GM18498 (cell line): ENCODE measurements at regions not wholly inside any gene's neighbourhood (a gene's known extent, or its start where the extent isn't known, plus 50 kb on each side); places are given as distances from the start of the nearest gene placed in this dataset.
"Not testable (repeated sequence)": the region's sequence is repeated elsewhere in the genome, so short reads cannot be mapped to it uniquely, and the experiment has no call there.

ENCODE experiments used
- ATAC-seq: cut with Tn5 transposase; IDR thresholded peaks from one replicate; pipeline ENCODE4 v1.9.1; 2021; ENCODE audit warnings: mild to moderate bottlenecking, moderate library complexity; ENCODE audit not compliant: unreplicated experiment

GRCh38 chr1:83060221-83060620 lies 938.7 kb downstream of the TTLL7 start:
- no peak for ATAC-seq

- ATAC-seq = no peak
These were observed 940.6 kb downstream of the TTLL7 start for GRCh38 chr1:83058327-83058726.

DNA sequence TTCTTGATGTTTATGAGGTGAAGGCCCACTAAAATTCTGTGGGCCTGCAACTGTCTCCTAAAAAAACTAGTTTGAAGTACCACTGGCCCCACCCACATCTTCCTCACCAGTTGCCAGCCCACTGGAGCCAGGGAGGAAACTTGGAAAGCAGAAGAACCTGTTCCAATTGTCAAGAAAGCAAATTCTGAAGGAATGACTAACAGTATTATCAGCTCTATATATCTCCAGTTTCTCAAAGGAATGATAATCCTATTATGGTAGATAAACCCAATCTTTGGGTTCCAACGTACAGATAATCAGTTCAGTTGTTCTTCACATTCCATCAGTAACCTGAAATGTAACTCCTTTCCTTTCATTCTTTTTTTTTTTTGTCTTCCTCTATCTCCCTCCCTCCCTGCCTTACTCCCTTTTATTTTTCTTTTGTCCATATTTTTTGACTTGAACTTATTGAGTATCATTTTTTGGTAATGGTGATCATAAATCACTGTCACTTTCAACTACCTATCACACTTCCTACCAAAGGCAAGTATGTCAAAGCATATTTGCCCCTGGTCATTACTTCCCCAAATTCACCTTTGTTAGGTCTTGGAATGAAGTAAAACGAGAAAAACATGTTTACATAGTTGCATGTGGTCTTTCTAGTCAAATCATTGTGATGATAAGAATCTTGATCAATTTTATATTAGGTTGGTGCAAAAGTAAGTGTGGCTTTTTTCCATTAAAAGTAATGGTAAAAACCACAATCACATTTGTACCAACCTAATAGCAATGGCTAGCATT lies 943.4 kb downstream of the TTLL7 start:
- no peak for ATAC-seq

DNA sequence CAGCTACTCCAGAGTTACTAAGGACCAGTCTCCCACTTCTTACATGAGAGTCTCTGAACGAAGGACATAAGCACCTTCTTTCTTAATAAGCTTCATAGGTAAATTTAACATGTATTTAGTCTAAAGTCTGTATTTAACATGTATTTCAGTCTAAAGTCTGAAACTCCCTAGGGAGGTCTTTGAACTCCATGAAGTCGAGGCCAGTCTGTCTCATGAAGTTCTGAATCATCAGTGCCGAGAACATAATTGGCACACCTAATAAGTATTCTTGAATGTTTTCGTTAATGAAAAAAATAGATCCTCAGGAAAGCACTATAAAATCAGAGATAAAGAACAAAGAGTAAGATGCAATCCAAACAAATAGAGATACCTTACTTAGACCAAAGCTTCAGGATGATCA lies 945.5 kb downstream of the TTLL7 start:
- ATAC-seq = no peak

- no peak for ATAC-seq
These were observed 946.1 kb downstream of the TTLL7 start for GRCh38 chr1:83052865-83053264.

GRCh38 chr1:83051053-83051452 lies 947.9 kb downstream of the TTLL7 start:
- ATAC-seq = not testable (repeated sequence)

DNA sequence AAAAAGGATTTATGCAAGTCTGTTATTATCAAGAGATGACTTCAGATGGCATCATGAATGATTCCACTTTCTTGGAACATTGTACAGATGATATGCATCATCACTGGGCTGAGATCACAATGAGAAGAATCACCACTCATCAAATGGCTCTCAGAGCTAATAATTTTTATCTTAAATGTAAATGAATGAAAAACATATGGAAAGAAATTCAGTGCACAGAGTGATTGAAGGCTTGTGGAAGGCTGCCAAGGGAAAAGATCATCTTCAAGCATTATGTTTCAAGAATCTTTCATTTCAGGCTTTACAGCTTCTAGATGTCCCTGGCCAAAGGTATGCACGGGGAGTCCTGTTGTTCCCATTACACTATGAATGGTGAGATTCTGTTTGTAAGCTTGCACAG lies 955.7 kb downstream of the TTLL7 start:
- ATAC-seq = no peak

- ATAC-seq = not testable (repeated sequence)
These were observed 959.8 kb downstream of the TTLL7 start for GRCh38 chr1:83039091-83039490.

DNA sequence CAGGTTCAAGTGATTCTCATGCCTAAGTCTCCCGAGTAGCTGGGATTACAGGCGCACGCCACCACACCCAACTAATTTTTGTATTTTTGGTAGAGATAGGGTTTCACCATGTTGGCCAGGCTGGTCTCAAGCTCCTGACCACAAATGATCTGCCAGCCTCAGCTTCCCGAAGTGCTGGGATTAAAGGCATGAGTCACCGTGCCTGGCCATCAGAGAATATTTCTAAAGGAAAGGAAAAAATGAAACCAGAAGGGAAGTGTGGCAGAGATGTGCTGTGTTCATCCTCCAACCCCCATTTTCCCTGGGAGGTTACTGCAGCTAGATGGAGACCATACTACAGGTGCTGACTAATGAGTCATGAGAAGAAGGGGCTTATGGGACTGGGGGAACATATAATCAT lies 964.1 kb downstream of the TTLL7 start:
- no peak for ATAC-seq

GRCh38 chr1:83033682-83034081 lies 965.2 kb downstream of the TTLL7 start:
- ATAC-seq = no peak

- no peak for ATAC-seq
These were observed 969.0 kb downstream of the TTLL7 start for GRCh38 chr1:83029916-83030315.

- ATAC-seq = no peak
These were observed 969.9 kb downstream of the TTLL7 start for GRCh38 chr1:83029050-83029449.

DNA sequence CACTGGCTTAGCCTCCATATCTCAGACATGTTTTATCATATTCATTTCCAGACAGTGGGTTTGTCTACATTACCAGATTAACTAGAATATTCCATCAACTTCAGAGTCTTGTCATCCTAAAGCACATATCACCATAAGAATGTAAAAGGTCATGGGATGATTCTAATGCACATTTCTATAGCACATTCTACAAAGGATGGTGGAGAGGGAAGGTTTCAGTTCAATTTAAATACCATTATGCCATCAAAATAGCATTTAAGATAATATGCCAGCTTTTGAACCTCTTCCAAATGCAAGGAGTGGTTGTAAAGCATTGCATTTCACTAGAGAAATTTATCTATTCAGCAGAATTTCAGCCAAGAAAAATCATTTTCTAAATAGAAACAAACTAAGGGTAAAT lies 970.5 kb downstream of the TTLL7 start:
- ATAC-seq = no peak

GRCh38 chr1:83027511-83027910 lies 971.4 kb downstream of the TTLL7 start:
- no peak for ATAC-seq

- ATAC-seq = no peak
These were observed 972.2 kb downstream of the TTLL7 start for GRCh38 chr1:83026745-83027144.

DNA sequence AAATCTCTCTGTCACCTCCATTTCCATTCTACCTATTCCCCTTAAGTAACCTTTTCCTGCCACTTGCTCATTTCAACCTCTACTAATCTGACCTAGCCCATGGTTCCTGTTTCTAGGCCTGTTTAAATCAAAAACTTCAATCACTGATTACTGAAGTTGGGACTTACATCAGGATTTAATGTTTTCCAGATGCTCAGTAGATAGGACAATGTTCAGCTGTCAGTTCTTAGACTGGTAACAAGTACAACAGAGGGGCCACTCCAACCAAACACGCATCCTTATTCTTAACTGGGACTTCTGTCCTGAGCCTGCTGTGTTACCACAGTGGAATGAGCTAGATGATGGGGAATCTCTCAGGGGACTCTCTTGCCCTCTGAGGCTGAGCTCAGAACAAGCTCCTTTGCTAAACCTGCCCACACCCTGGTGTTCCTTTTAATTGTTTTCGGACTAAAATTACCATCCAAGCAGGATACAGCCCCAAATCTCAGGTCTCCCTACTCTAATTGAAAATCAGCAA lies 974.6 kb downstream of the TTLL7 start:
- ATAC-seq = no peak

DNA sequence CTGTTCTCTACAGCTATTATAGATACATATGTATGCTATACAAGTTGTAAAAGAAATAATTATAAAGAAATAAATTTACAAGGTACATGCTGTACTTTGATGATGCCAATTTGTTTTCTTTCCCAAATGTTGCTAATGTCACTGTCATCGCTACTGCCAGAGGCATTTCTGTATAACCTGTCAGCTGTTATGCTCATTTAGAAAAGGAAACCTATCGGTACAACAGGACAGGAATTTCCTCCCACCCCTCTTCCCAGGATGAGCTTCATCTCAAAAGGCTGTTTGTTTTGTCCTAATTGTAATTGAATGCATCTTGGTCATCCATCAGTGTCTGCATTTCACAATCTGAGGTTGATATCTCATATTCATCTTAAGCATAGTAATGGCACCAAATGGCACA lies 975.7 kb downstream of the TTLL7 start:
- ATAC-seq = no peak

DNA sequence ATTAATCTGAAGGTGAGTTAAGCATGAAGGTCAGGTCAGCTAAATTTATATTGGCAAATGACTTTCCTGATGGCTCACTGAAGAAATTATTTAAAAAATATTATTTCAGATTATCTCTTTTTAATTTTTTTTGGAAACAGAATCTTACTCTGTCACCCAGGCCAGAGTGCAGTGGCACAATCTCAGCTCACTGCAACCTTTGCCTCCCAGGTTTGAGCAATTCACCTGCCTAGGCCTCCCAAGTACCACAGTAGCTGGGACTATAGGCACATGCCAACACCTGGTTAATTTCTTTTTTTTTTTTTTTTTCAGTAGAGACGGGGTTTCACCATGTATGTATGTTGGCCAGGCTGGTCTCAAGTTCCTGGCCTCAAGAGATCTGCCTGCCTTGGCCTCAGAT lies 976.7 kb downstream of the TTLL7 start:
- ATAC-seq = no peak

DNA sequence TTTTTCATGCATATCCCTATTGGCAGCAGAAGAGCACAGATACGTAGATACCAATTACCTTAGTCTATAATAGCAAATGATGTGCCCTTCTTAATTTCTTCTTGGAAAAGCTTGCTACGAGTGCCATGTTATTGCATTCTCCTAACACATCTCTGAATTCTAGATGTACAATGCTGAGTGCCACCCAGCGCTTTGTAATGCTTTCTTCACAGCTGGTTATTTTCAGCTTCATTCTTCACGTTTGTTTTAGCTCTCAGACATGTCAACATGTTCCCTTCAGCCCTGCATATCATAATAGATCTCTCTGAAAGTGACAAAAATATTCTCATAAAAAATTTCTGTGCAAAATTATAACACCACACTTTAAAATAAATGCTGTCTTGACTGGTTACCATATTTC lies 981.2 kb downstream of the TTLL7 start:
- ATAC-seq = no peak

GRCh38 chr1:83017276-83017675 lies 981.7 kb downstream of the TTLL7 start:
- no peak for ATAC-seq

- ATAC-seq = no peak
These were observed 982.5 kb downstream of the TTLL7 start for GRCh38 chr1:83016354-83016849.

DNA sequence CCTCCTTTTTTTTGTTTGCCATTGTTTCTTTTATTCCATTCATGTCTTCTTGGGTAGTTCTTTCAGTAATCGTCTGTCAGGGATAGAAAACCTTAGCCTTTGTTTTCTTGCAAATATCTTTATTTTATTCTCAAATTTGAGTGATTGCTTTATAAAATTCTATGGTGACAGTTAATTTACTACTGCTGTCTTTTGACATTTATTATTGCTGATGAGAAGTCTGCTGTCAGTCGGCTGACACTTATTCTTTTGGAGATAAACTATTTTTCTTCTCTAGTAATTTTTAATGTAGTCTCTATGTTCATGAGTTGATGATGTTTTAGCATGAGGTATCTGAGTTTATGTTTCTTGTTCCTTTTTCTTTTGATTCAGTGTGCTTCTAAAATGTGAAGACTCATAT lies 983.8 kb downstream of the TTLL7 start:
- no peak for ATAC-seq

DNA sequence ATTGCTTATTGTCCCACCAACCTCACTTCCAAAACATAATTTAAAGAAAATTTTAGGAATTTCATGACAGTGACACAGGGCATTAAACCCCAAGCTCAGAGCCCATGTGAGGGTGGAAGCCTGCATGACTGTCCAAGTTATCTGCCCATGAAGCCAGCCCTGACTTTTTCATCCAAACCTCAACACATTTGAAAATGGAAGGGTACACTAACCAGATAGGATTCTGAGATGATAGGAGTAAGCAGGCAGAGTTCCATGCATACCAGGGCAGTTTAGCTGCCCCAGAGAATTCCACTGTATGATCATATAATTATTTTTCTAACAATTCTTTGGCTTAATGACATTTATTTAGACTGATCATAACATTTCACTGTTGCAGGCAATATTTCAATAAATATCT lies 986.0 kb downstream of the TTLL7 start:
- ATAC-seq = no peak
